Stomach (tissue), 4 donors: ENCODE measurements at regions not wholly inside any gene's neighbourhood (a gene's known extent, or its start where the extent isn't known, plus 50 kb on each side); places are given as distances from the start of the nearest gene placed in this dataset.

Source experiments
- CTCF ChIP-seq, 7 experiments: fragments of 450-650 bp in 4 of 7; fragments of 200-600 bp in 3 of 7; sonication (generic) in 3 of 7; IDR thresholded peaks; one replicate each; pipeline ENCODE4 v1.5.1; 2016 to 2019; ENCODE audit warnings: antibody characterized with exemption in 7 of 7, control low read depth in 2 of 7, mild to moderate bottlenecking in 1 of 7
- EP300 ChIP-seq: sonication (generic); formaldehyde crosslinking; IDR thresholded peaks from one replicate; pipeline ENCODE4 v1.6.1; 2017; ENCODE audit warnings: antibody characterized with exemption
- POLR2A ChIP-seq, 4 donors: fragments of 450-650 bp; IDR thresholded peaks; one replicate each; pipeline ENCODE4 v1.6.1; 2016; ENCODE audit warnings: antibody characterized with exemption in 4 of 4, control low read depth in 2 of 4, mild to moderate bottlenecking in 1 of 4, moderate library complexity in 1 of 4
- POLR2AphosphoS5 ChIP-seq, 3 donors: sonication (generic); formaldehyde crosslinking; IDR thresholded peaks; one replicate each; pipeline ENCODE4 v1.6.1; 2016; ENCODE audit warnings: antibody characterized with exemption in 3 of 3

GRCh38 chr6:71737953-71738352, 148.4 kb upstream of the RIMS1 start:
- TF ChIP-seq CTCF (IDR thresholded peaks at IDR 0.05), result no peak
- no peak for TF ChIP-seq POLR2A (IDR thresholded peaks at IDR 0.05)
- TF ChIP-seq POLR2AphosphoS5 (IDR thresholded peaks at IDR 0.05), result no peak
- TF ChIP-seq EP300, result no peak
